K562 (cell line): ENCODE measurements at regions not wholly inside any gene's neighbourhood (a gene's known extent, or its start where the extent isn't known, plus 50 kb on each side); places are given as distances from the start of the nearest gene placed in this dataset.

ENCODE experiments used
- ATAC-seq: fragments of 200-7000 bp; cut with Tn5 transposase; 3 replicates; pipeline ENCODE4 v1.9.1; 2020; ENCODE audit warnings: moderate library complexity
- BruUV-seq: library from RNA; stranded (reverse); fragments of 400-500 nt; replicated peaks from 2 replicates; lab custom pipeline; 2021; lab: Mats Ljungman, UMichigan
- CTCF ChIA-PET: fragments of 300-600 bp; formaldehyde crosslinking; extraction: SDS; loops from one replicate; lab custom pipeline; 2021; ENCODE audit warnings: low intra/inter-chr PET ratio; lab: Yijun Ruan, JAX
- POLR2A ChIA-PET: fragments of 300-600, 350-650 bp; sonication (Branson Sonifier 250); formaldehyde crosslinking; extraction: SDS; loops from one replicate; lab custom pipeline; 2021; ENCODE audit warnings: antibody characterized with exemption, inconsistent platforms; lab: Yijun Ruan, JAX
- DNase-seq, 4 experiments: peaks; one replicate each; pipeline versions ENCODE4 v3.0.0 to v3.0.0-alpha.2; 2011 to 2018; ENCODE audit warnings: low spot score in 3 of 4, mixed read lengths in 3 of 4; ENCODE audit errors: extremely low read depth in 1 of 4
- FAIRE-seq: peaks from 2 replicates; lab custom pipeline; 2011; peaks lifted over from hg19 to GRCh38; lab: Jason Lieb, UNC
- H2AFZ ChIP-seq: 2 replicates; pipeline ENCODE4 v1.6.0; 2011; ENCODE audit warnings: low read depth, low read length, control low read depth, inconsistent platforms
- H3K27ac ChIP-seq: fragments of 200-600 bp; 3 replicates; pipeline ENCODE4 v1.8.0; 2011; ENCODE audit warnings: low read depth, mild to moderate bottlenecking, control low read depth, inconsistent platforms, low read length, moderate library complexity, mixed read lengths; ENCODE audit errors: extremely low read depth
- H3K27me3 ChIP-seq, 2 experiments: fragments of 300-600 bp in 1 of 2; 2 replicates in 1 of 2; 3 replicates in 1 of 2; pipeline versions ENCODE4 v1.6.0 to v1.8.0; 2011; ENCODE audit warnings: inconsistent platforms in 2 of 2, low read length in 2 of 2, mild to moderate bottlenecking in 1 of 2, mixed read lengths in 1 of 2, moderate library complexity in 1 of 2; ENCODE audit not compliant: control insufficient read depth in 2 of 2, insufficient read depth in 2 of 2
- H3K36me3 ChIP-seq: fragments of 300-600 bp; 3 replicates; pipeline ENCODE4 v1.8.0; 2011; ENCODE audit warnings: mild to moderate bottlenecking, low read length, inconsistent platforms; ENCODE audit not compliant: control insufficient read depth, insufficient read depth
- H3K4me1 ChIP-seq, 2 experiments: fragments of 200-600 bp in 1 of 2; replicated peaks in 1 of 2; 2 replicates in 1 of 2; 3 replicates in 1 of 2; pipeline versions ENCODE4 v1.5.1 to v1.8.0; 2011; ENCODE audit warnings: inconsistent platforms in 2 of 2, low read length in 2 of 2, mild to moderate bottlenecking in 1 of 2, mixed read lengths in 1 of 2, moderate library complexity in 1 of 2; ENCODE audit not compliant: control insufficient read depth in 2 of 2, insufficient read depth in 2 of 2
- H3K4me2 ChIP-seq: 2 replicates; pipeline ENCODE4 v1.6.1; 2011; ENCODE audit warnings: low read length, control low read depth, inconsistent platforms, mixed read lengths; ENCODE audit not compliant: insufficient read depth
- H3K4me3 ChIP-seq: fragments of 200-600 bp; sonication (generic), shearing (Covaris generic); 2 replicates; pipeline ENCODE4 v1.5.1; 2016; ENCODE audit warnings: control low read depth, inconsistent platforms
- H3K79me2 ChIP-seq: fragments of 200-600 bp; 3 replicates; pipeline ENCODE4 v1.8.0; 2011; ENCODE audit warnings: low read length, inconsistent platforms; ENCODE audit not compliant: control insufficient read depth, insufficient read depth
- H3K9ac ChIP-seq, 2 experiments: 2 replicates each; pipeline versions ENCODE4 v1.6.0 to v1.6.1; 2011; ENCODE audit warnings: low read depth in 2 of 2, low read length in 2 of 2, control low read depth in 1 of 2, inconsistent platforms in 1 of 2, mild to moderate bottlenecking in 1 of 2, mixed read lengths in 1 of 2; ENCODE audit not compliant: insufficient read depth in 1 of 2
- H3K9me1 ChIP-seq: one replicate; pipeline ENCODE4 v1.6.0; 2011; ENCODE audit warnings: inconsistent platforms, mild to moderate bottlenecking, low read length, moderate library complexity; ENCODE audit not compliant: control insufficient read depth, insufficient read depth
- H3K9me3 ChIP-seq: replicated peaks from 2 replicates; pipeline ENCODE4 v1.5.1; 2011; ENCODE audit warnings: low read depth, low read length, inconsistent platforms; ENCODE audit not compliant: control insufficient read depth, insufficient read depth
- H4K20me1 ChIP-seq: replicated peaks from 2 replicates; pipeline ENCODE4 v1.6.1; 2011; ENCODE audit warnings: low read length, inconsistent platforms, mixed read lengths; ENCODE audit not compliant: control insufficient read depth, insufficient read depth
- ASH1L ChIP-seq: fragments of 450-650 bp; IDR thresholded peaks from 2 replicates; pipeline ENCODE4 v1.6.1; 2018; ENCODE audit warnings: borderline replicate concordance, mild to moderate bottlenecking, low read depth; ENCODE audit not compliant: partially characterized antibody
- BMI1 ChIP-seq: fragments of 150-350 bp; IDR thresholded peaks from 2 replicates; pipeline ENCODE4 v1.6.1; 2014; ENCODE audit warnings: low read length
- CTCF ChIP-seq, 3 experiments: IDR thresholded peaks in 2 of 3; conservative IDR thresholded peaks in 1 of 3; 2 replicates each; pipeline ENCODE4 v1.5.1; 2011 to 2012; ENCODE audit warnings: low read length in 3 of 3, mild to moderate bottlenecking in 3 of 3, control low read depth in 2 of 3, improper control_type of control experiment in 1 of 3, inconsistent platforms in 1 of 3, low read depth in 1 of 3, mixed read lengths in 1 of 3, moderate library complexity in 1 of 3; ENCODE audit not compliant: insufficient read depth in 2 of 3
- E2F8 ChIP-seq: fragments of 450-650 bp; IDR thresholded peaks from 2 replicates; pipeline ENCODE4 v1.7.1; 2018; ENCODE audit warnings: mild to moderate bottlenecking, low read depth; ENCODE audit not compliant: partially characterized antibody
- HDAC2 ChIP-seq: fragments of 450-650 bp; IDR thresholded peaks from 2 replicates; pipeline ENCODE4 v1.6.1; 2016; ENCODE audit warnings: mild to moderate bottlenecking
- HNRNPL ChIP-seq: fragments of 200-400 bp; formaldehyde crosslinking; IDR thresholded peaks from 2 replicates; pipeline ENCODE4 v1.6.1; 2017; ENCODE audit warnings: low read depth, mild to moderate bottlenecking, low read length
- KLF13 ChIP-seq: fragments of 450-650 bp; IDR thresholded peaks from 2 replicates; pipeline ENCODE4 v1.6.1; 2016; ENCODE audit warnings: missing genetic modification characterization, low read depth, mild to moderate bottlenecking, missing compliant biosample characterization, moderate library complexity, borderline replicate concordance
- MCM7 ChIP-seq, 2 experiments: fragments of 450-650 bp; IDR thresholded peaks; 2 replicates each; pipeline ENCODE4 v1.6.1; 2016 to 2018
- NCOA4 ChIP-seq: fragments of 450-650 bp; IDR thresholded peaks from 2 replicates; pipeline ENCODE4 v1.6.1; 2018; ENCODE audit warnings: mild to moderate bottlenecking; ENCODE audit not compliant: partially characterized antibody
- NR2F6 ChIP-seq: fragments of 450-650 bp; formaldehyde crosslinking; IDR thresholded peaks from 2 replicates; pipeline ENCODE4 v1.4.0; 2020; ENCODE audit warnings: mild to moderate bottlenecking
- SMARCB1 ChIP-seq: IDR thresholded peaks from 2 replicates; pipeline ENCODE4 v1.6.1; 2011; ENCODE audit warnings: improper control_type of control experiment, low read depth; ENCODE audit not compliant: insufficient read length
- TEAD4 ChIP-seq, 2 experiments: sonication (generic) in 1 of 2; formaldehyde crosslinking in 1 of 2; IDR thresholded peaks; 2 replicates each; pipeline versions ENCODE4 v1.6.1 to v1.8.0; 2012 to 2022; ENCODE audit warnings: borderline replicate concordance in 1 of 2, inconsistent platforms in 1 of 2, low read length in 1 of 2, mild to moderate bottlenecking in 1 of 2, missing genetic modification reagents in 1 of 2
- ZNF316 ChIP-seq: fragments of 450-650 bp; IDR thresholded peaks from 2 replicates; pipeline ENCODE4 v1.6.1; 2016
- ZNF77 ChIP-seq: fragments of 250-450 bp; sonication (Bioruptor Pico); IDR thresholded peaks from 2 replicates; pipeline ENCODE4 v1.5.0; 2020
- WGBS: fragments of 100-300 bp; shearing (Covaris generic); methylation state at CpG from one replicate; pipeline ENCODE4 v1.1.6; 2016; ENCODE audit warnings: low coverage, mixed read lengths; ENCODE audit not compliant: insufficient coverage; ENCODE audit errors: missing lambda C conversion rate; 5-methylcytosine and 5-hydroxymethylcytosine counted together
- in situ Hi-C: fragments of 300-500 bp; cut with MboI; formaldehyde crosslinking; loops from 4 replicates; pipeline ENCODE4 v1.15.0; 2018; ENCODE audit warnings: inconsistent platforms, mixed read lengths
- intact Hi-C: fragments of 100-400 bp; cut with micrococcal nuclease; formaldehyde crosslinking; loops from 2 replicates; pipeline ENCODE4 v1.14.2; 2022

- Histone ChIP-seq H3K9ac (no peak overlapping the region), H3K79me2 (no peaks in the 10 kb centered on the region), H3K27me3 (no peaks in the 10 kb centered on the region), H3K4me1 (no peaks in the 10 kb centered on the region), H3K9me3 (no peaks in the 10 kb centered on the region), H3K9me1 (no peaks in the 10 kb centered on the region), H3K27ac (no peak overlapping the region), H4K20me1 (no peaks in the 10 kb centered on the region), H2AFZ (no peak overlapping the region), H3K4me3 (no peak overlapping the region), H3K36me3 (no peaks in the 10 kb centered on the region), H3K4me2 (no peak overlapping the region)
- WGBS, result 0% methylated on average over 2 of the region's 2 CpGs
- BruUV-seq, result no TSS peak
- in situ Hi-C loops, result no loop called here
- no peak for TF ChIP-seq E2F8
- intact Hi-C loops, result no loop called here
- CTCF ChIA-PET, result no interaction called here
- FAIRE-seq (no peak), DNase-seq (no peak), ATAC-seq (no peak)
- POLR2A ChIA-PET, result no interaction called here
Observed at GRCh38 chr14:82394916-82395315, 861.3 kb upstream of the SEL1L start.

GRCh38 chr14:82398256-82398655 lies 864.6 kb upstream of the SEL1L start:
- POLR2A ChIA-PET, result no interaction called here
- no TSS peak for BruUV-seq
- Histone ChIP-seq H3K27me3 (no peaks in the 10 kb centered on the region), H3K9me1 (no peaks in the 10 kb centered on the region), H3K79me2 (no peaks in the 10 kb centered on the region), H4K20me1 (no peaks in the 10 kb centered on the region), H3K9me3 (no peaks in the 10 kb centered on the region), H3K36me3 (no peaks in the 10 kb centered on the region), H3K27ac (no peak overlapping the region), H3K4me1 (no peaks in the 10 kb centered on the region), H3K9ac (no peak overlapping the region), H2AFZ (no peak overlapping the region), H3K4me2 (no peak overlapping the region), H3K4me3 (no peak overlapping the region)
- DNase-seq (no peak), FAIRE-seq (no peak), ATAC-seq (no peak)
- intact Hi-C loops, result no loop called here
- 6% methylated on average over 4 of the region's 4 CpGs for WGBS
- in situ Hi-C loops, result no loop called here
- CTCF ChIA-PET, result no interaction called here
- TF ChIP-seq SMARCB1 (no peak), TEAD4 (IDR thresholded peaks at IDR 0.05; ENCODE audit: low read length) (no peak), TEAD4 (CRISPR knock-in tag; IDR thresholded peaks at IDR 0.05; ENCODE audit: borderline replicate concordance) (no peak), CTCF (IDR thresholded peaks at IDR 0.05 in 2 of 3, conservative IDR thresholded peaks at IDR 0.05 in 1 of 3; ENCODE audit: insufficient read depth in 2 of 3, low read depth in 1 of 3, low read length in 3 of 3) (no peak), NR2F6 (CRISPR knock-in tag) (no peak), NCOA4 (no peak), ZNF316 (no peak), BMI1 (no peak), ZNF77 (CRISPR knock-in tag) (no peak), HNRNPL (no peak), ASH1L (no peak), MCM7 (IDR thresholded peaks at IDR 0.05) (no peak), HDAC2 (no peak), KLF13 (no peak)
